GM18519 (cell line): ENCODE measurements at regions not wholly inside any gene's neighbourhood (a gene's known extent, or its start where the extent isn't known, plus 50 kb on each side); places are given as distances from the start of the nearest gene placed in this dataset.
"Not testable (repeated sequence)": the region's sequence is repeated elsewhere in the genome, so short reads cannot be mapped to it uniquely, and the experiment has no call there.

Experiments
- ATAC-seq: cut with Tn5 transposase; IDR thresholded peaks from one replicate; pipeline ENCODE4 v1.9.1; 2021; ENCODE audit warnings: mild to moderate bottlenecking, moderate library complexity; ENCODE audit not compliant: unreplicated experiment, low FRiP score

DNA sequence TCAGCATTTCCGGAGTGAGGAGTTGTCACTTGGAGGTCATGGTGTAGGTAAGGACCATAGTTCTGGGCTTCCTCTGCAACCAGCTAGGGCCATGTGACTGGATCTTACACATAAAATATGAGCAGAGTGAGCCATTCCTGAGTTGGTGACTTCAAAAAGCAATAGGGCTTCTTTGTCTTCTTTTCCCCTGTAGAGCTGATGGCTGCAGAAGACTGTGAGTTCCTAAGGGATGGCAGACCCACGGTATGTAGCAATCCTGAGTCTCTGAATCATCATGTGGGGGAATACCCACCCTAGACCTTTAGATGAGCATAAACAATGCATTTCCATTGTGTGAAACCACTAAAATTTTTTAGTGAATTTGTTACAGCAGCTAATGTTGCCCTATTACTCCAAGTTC lies 151.1 kb upstream of the TBX3 start:
- ATAC-seq = no peak

DNA sequence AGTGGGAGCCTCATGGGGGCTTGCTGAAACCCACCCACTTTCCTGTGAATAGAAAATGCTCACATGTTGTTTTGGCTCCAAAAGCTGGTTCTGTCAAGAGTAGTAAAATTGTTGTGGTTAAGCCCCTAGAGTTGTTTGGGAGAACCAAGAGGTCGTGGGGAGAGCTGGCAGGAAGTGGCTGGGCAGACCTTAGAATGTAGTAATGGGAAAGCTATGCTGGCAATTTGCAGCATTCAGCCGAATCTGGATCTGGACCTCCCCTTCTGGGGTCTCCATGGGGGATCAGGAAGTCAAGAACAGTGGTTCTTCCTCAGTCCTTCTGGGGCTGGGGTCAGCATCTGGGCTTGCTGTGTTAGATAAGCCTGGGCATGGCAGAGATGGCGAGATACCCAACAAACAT lies 150.6 kb upstream of the TBX3 start:
- ATAC-seq = no peak

DNA sequence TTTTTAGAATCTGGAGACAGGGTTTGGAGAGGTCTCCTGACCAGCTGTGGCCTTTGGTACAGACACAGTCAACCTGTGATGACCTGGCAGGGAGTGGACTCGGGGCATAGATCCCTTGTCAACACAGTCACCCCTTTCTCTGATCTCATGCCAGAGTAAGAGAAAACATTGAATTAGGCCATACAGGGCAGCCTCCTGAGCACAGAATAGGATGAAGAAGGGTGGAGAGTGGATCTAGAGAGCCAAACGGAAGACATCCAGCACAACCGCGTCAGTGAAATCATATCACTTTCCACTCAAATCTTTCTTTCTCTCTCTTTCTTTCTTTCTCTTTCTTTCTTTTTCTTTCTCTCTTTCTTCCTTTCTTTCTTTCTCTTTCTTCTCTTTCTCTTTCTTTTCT lies 145.9 kb upstream of the TBX3 start:
- no peak for ATAC-seq

DNA sequence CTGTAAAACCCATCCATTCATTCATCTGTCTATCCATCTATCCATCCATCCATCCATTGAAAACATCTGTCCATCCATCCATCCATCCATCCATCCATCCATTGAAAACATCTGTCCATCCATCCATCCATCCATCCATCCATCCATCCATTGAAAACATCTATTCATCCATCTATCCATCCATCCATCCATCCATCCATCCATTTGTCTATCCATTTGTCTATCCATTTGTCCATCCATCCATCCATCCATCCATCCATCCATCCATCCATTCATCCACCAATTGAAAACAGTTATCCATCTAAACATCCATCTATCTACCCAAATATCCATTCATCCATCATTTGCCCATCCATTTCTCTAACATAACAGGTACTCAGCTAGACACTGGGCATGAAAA lies 145.3 kb upstream of the TBX3 start:
- ATAC-seq = not testable (repeated sequence)

DNA sequence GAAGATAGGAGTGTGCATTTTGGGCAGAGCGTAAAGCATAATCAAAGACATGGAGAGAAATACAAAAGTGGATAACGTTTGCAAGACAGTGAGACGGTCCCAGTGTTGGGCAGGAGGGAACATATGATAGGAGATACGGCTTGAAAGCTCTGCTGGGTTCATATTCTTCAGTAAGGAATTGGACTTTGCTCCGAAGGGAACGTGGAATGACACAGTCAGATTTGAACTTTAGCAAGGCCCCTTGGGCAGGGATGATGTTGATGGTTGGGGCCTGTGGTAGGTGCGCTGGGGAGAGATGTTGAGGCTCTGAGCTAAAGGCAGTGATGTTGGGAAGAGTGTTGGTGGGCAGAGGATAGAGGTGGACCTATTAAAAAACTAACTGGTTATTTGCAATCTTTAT lies 143.5 kb upstream of the TBX3 start:
- ATAC-seq = no peak

DNA sequence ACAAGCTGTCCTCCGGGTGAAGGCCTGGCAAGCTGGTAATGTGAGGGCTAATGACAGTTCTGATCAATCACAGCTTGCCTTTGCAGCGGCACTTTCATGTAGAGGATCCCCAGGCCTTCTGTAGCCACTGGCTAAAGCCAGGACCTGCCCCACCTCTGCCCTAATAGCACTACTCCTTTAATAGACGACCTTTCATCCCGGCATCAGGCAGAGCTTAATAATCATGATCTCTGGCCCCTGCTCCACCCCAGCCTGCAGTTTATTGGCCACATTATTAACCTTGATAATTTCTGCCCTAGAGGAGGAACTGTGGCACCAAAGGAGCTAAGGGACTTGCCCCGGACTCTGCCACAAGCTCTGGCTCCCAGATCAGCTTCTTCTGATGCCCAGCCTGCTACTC lies 142.3 kb upstream of the TBX3 start:
- no peak for ATAC-seq

DNA sequence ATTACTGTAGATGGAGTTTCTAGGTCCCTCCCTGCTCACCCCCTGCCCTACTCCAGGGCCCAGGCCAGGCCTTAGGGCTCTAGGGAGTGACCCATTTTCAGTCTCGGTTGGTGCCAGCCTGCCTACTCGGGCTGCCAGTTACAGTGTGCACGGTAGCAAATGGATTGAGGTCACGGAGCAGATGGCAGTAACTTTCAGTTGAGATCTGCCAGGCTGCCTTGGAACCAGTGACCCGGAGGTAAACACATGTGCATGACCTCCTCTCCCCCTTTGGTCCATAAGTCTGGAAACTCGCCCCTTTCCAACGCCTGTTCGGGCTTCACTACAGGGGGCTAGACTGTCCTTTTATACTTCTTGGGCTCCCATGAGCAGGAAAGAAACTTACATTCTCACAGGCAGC lies 139.7 kb upstream of the TBX3 start:
- ATAC-seq = no peak

DNA sequence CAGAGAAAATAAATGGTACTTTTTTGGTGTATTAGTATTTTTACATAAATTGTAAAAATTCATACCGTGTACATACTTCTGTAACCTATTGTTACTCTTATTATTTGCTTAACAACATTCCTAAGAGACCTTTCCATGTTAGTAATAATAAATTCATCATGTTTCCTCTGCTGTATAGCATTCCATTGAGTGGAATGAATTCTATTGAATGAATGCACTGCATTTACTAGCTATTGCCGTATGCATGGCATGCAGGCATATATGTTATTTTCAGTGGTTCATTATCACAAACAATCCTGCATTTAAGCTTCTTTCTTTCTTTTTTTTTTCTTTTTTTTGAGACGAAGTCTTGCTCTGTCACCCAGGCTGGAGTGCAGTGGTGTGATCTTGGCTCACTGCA lies 137.6 kb upstream of the TBX3 start:
- no peak for ATAC-seq

DNA sequence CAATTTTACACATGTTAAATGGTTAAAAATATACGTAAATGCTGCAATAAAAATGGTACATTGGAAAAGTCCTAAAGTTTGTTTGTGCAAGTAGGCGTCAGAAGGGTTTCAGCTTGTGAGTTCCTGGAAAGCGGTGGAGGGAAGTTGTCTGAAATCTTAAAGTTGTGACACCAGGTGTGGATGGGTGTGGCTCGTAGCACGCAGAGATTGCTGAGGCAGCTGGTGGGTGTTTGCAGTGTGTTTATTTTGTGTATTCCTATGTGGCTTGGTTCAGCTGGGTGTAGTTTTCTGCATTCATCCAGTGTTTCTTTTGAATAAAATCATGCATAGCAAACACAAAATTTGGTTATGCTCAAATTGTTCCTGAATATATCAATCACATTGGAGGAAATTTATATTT lies 136.8 kb upstream of the TBX3 start:
- ATAC-seq = no peak

DNA sequence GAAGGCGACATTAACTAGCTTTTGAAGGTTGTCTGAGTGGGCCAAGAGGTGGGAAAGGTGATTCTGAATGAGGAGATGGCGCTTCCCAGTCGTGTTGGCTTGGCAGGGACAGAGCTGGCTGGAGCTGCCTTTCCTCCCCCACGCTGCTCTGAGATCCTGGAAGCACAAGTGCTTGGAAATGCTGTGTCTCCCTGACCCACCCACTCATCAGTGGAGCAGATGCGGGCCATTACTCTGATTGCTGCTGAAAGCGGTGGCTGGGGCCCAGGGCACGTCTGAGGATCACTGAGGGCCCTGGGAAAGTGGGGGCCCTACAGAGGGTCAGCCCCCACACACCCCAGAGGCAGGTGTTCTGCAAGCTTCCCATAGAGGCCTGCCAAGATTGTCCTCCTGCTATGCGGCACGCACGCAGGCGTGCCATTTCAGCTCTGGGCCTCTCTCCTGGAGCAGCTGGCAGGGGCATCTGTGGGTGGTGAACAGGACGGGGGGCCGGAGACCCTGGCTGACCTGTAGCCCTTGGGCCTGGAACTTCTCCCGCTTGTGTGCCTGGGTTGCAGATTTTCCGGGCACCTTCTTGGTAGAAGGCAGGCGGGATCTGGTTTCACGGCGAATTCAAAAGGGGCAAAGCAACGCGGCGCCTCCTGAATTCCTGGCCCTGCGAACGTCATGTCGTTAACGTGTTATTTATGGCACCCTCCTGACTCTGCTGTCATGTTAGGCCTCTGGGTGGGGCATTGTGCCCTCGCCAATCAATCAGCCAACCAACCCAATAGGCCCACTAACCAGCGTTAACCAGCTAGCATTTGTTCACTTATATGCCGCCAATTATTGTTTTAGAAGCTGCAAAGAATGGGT lies 133.8 kb upstream of the TBX3 start:
- ATAC-seq = no peak

DNA sequence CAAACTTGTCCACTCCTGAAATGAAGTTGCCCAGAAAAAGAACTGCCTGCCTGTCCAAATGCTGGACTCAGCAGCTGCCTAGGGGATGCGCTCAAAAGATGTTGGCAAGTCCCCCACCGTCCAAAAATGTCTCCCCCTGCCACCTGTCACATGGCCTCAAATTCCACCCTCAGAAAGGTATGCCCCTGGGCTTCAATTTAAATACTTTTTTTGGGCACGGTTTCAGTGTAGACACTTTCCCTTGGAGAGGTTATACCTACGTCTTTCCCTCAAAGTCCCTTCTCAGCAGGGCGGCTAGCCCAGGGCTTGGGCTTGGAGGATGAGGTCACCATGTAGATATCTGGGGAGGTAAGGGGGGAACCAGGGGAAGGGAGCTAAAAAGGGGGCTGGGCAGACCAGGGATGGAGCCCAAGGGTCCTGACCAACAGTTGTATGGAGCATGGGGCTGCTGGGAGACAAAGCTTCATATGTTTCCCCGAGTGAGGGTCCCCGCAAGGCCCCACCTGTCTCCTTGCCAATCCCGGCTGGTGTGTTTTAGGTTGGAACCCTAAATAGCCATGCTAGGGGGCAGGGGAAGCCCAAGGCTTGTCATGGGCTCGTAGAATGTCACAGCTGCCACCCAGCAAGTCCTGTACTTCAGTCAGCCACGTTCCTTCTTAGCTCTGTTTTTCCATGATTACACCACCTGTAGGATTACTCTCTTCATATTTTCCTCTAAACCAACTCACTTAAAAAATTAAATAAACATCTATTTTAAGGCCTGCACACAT lies 131.2 kb upstream of the TBX3 start:
- ATAC-seq = no peak

DNA sequence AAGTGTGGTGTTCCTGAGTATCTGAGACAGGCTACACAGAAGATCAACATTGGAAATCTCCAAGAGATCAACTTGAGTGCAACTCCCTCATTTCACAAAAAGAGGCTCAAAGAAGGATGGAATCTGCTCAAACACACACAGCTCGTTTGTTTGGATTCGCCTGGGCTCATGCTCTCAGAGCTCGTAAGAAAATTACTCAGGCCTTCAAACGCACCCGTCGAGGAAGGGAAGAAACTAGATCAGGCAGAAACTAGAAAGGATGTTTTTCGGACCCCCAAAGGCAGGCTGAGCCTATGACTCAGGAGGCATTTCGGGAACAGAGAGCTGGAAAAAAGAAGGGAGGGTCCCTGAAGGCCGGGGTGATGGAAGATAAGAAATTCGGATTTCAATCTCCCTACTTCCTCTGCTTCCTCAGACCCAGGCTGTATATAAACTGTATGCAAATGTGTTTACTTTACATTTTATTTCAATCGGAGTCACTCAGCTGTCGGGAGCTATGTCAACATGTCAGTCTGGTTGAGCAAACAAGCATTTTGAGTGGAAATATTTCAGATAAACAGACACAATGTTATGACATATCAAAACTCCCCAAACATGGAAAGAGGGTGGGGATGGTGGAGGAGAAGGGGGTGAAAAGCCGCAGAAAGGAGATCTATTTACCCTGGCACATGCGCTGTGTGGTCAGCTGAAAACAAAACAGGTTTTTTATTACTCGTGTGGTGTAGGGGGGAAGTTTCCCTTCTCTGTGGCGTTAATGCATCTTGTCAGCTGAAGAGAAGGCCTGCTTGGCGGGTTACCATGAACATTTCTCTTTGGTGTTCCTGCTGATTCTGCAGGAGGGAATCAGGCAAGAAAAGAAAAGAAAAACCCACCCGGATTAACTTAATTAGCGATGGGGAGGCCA lies 129.1 kb upstream of the TBX3 start:
- ATAC-seq = no peak

DNA sequence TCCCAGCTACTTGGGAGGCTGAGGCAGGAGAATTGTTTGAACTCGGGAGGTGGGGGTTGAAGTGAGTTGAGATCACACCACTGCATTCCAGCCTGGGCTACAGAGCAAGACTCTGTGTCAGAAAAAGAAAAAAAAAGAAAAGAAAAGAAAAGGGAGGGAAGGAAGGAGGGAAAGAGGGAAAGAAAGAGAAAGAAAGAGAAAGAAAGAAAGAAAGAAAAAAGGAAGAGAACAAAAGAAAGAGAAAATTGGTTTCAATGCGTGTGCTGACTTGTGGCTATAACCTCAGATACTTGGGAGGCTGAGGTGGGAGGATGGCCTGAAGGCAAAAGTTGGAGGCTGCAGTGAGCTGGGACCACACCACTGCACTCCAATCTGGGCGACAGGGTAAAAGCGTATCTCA lies 128.4 kb upstream of the TBX3 start:
- no peak for ATAC-seq

DNA sequence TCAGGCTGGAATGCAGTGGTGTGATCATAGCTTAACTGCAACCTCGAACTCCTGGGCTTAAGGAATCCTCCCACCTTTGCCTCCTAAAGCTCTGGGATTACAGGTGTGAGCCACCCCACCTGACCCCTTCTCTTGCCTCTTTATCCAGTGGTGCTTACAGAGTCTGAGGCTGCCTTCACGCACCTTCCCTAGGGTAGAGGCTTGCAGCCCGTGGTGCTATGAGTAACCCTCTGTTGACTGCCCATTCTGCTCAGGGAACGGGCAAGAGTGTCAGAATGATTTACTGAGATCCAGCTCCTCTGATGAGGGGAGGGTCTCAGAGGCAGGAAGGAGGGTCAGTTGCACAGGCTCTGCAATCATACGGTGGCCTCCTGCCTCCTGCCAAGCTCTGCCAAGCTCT lies 125.1 kb upstream of the TBX3 start:
- no peak for ATAC-seq

DNA sequence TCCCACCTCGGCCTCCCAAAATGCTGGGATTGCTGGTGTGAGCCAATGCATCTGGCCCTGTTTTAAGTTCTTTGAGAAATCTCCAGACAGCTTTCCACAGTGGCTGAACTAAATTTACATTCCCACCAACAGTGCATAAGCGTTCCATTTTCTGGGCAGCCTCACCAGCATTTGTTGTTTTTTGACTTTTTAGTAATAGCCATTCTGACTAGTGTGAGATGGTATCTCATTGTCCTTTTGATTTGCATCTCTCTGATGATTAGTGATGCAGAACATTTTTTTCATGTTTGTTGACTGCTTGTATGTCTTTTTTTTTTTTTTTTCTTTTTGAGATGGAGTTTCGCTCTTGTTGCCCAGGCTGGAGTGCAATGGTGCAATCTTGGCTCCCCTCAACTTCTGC lies 117.4 kb upstream of the TBX3 start:
- not testable (repeated sequence) for ATAC-seq

DNA sequence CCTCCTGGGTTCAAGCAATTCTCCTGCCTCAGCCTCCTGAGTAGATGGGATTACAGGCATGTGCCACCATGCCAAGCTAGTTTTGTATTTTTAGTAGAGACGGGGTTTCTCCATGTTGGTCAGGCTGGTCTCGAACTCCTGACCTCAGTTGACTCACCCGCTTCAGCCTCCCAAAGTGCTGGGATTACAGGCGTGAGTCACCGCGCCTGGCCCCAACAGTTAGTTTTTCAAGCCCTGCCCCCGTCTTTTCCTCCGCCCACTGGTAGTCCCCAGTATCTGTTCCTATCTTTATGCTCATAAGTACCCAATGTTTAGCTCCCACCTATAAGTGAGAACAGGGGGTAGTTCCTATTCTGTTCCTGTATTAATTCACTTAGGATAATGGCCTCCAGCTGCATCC lies 116.6 kb upstream of the TBX3 start:
- not testable (repeated sequence) for ATAC-seq

DNA sequence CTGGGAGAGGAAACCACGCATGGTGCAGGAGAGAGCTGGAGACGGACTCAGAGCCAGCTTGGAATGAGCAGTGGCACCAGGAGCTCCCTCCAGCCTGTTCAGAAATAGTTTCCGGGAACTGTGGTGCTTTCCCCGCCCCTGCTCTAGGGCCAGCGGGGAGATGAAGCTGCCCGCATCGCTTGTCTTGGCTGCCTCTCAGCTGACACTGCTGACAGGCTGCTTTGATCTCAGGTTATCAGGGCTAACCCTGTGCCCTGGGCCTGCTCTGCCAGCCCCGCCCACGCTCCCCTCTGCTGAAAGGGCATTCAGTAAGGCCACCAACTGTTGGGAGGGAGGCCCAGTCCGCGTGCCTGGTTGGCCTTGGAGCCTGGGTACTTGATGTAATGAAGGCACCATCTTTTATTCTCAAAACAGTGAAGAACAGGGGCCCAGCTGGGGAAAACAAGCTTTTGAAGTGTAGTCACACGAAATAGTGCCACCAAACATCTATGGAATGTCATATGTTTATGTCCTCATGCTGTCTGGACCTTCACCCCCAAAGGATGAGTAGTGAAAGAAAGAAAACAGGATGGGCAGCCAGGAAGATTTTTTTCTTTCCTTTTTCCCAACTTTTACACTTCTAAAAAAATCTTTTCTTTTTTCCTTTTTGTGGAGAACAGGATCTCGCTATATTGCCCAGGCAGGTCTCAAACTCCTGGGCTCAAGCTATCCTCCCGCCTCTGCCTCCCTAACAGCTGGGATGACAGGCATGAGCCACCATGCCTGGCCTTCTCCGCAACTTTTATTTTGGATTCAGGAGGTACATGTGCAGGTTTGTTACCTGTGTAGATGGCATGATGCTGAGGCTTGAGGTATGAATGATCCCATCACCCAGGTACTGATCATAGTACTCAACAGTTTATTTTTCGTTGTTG lies 115.9 kb upstream of the TBX3 start:
- no peak for ATAC-seq

DNA sequence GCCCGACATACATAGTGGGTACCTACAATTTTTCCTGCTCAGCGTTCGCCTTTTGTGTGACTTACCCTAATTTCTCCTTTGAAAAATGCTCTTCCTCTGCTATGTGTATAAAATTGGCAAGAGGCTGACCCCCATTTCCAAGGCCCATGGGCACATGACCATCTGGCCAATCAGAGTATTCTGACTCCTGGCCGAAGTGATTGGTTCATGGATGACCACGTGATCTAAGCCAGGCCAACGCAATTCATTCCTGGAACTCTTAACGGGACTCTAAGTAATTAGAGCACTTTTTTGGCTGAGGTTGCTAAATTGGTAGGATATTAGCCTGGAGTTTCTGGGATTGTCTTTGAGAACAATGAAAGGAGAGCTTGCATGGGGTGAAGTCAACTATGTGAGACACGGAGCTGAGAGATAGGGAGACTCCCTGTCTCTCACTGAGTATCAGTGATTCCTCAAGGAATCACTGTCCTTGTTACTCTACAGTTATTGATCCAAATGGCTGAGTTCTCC lies 110.1 kb upstream of the TBX3 start:
- ATAC-seq = no peak

DNA sequence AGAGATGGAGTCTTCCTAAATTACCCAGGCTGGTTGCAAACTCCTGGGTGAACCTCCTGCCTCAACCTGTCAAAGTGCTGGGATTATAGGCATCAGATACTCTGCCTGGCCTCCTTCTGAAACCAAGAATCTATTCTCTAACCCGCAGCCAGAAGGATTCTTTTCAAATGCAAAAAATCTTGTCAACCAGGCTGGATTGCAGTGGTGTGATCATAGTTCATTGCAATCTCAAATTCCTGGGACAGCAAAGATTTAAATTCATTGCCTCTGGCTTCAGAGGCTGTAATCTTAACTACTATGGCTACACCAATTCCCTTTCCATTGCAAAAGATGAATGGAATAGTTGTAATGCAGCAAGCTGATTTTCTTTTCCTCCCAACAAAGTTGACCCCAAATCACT lies 106.3 kb upstream of the TBX3 start:
- no peak for ATAC-seq

DNA sequence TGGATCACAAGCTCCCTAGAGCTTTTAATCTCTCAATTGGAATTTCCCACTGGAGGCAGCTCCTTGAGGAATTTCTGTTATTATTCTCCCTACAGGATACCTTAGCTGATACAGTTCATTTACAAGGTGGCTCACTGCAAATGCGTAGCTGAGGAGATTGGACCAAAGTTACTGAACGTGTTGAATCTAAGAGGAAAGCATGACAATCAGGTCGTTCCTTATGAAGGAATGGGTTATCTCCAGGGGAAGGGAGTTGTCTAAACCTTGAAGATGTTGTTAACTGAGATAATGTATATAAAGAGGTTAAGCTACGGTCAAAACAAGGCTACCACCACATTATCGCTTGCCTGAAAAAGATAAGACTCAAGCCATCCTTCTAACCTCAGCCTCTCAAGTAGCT lies 105.8 kb upstream of the TBX3 start:
- ATAC-seq = no peak
